ENCODE measurements at regions not wholly inside any gene's neighbourhood (a gene's known extent, or its start where the extent isn't known, plus 50 kb on each side); places are given as distances from the start of the nearest gene placed in this dataset.
"Not testable (repeated sequence)": the region's sequence is repeated elsewhere in the genome, so short reads cannot be mapped to it uniquely, and the experiment has no call there.

DNA sequence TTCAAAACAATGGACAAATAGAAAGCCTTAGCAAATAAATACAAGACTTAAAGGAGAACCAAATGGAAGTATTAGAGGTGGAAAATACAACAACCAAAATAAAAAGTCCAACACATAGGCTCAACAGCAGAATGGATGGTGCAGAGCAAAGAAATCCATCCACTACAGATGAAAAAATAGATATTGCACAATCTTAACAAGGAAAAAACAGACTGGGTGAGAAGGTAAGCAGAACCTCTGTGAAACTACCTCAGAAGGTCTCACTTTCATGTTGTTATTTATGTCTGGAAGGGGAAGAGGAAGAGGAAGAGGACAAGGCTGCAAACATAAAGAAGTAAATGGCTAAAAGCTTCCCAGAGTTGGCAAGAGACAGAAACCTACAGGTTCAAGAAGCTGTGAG lies 158.7 kb upstream of the NBPF11 start:
- DNase-seq (ENCODE audit: low read depth), result no peak
- no peak overlapping the region for H3K4me3 ChIP-seq (ENCODE audit: low read length)
- TF ChIP-seq, protein P1, sequence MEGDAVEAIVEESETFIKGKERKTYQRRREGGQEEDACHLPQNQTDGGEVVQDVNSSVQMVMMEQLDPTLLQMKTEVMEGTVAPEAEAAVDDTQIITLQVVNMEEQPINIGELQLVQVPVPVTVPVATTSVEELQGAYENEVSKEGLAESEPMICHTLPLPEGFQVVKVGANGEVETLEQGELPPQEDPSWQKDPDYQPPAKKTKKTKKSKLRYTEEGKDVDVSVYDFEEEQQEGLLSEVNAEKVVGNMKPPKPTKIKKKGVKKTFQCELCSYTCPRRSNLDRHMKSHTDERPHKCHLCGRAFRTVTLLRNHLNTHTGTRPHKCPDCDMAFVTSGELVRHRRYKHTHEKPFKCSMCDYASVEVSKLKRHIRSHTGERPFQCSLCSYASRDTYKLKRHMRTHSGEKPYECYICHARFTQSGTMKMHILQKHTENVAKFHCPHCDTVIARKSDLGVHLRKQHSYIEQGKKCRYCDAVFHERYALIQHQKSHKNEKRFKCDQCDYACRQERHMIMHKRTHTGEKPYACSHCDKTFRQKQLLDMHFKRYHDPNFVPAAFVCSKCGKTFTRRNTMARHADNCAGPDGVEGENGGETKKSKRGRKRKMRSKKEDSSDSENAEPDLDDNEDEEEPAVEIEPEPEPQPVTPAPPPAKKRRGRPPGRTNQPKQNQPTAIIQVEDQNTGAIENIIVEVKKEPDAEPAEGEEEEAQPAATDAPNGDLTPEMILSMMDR (conservative IDR thresholded peaks at IDR 0.05; ENCODE audit: low read length), result no peak

DNA sequence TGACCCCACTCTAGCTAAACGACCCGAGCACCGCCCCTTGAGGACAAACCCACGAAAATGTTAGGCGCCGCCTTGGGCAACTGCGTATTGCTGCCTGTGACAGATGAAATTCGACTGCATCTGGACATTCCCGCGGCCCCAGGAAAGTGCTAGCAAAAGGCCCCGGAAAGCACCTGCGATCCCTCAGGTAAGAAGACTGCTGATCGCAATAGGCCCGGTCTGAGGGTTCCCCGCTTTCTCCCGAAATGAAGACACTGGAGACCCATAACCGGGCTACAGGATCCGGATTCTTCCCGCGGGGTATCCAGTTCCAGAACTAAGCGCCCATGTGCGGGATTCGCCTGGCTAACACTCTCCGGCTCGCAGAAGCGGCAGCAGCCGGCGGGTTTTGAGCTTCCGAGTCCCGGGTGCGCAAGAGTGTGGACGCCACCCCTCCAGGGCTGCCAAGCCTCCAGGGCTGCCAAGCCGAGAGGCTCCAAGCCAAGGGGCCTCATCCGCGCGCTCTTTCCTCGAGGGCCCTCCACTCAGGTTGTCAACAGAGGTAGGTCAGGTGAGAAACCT lies 157.9 kb upstream of the NBPF11 start:
- no peak for DNase-seq (ENCODE audit: low read depth)
- TF ChIP-seq, protein P1 (conservative IDR thresholded peaks at IDR 0.05; ENCODE audit: low read length), result no peak
- no peak overlapping the region for H3K4me3 ChIP-seq (ENCODE audit: low read length)

DNA sequence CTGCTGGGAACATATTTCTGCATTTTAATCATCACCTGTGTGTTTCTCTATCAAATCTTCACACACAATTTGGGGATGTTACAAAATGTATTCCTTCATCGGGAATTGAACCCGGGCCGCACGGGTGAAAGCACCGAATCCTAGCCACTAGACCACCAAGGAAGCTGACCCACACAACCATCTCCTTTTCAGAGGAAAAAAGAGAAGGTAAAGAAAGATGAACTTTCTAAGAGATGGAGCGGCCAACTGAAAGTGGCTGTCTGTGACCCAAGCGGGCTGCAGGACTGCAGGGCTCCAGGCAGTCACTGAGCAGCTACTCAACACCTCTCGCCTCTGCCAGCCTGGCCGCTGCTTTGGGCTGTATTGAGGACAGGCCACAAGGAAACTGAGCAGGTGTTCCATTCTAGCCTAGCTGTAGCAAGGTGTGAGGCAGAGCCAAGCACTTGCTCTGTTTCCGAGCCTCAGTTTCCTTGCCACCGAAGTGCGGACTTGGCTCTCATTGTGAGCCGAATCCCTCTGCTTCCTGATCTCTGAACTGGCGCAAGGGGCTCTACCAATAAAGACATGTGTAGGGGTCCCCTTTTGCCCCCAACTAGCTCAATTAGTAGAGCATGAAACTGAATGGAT lies 156.9 kb upstream of the NBPF11 start:
- no peak for DNase-seq (ENCODE audit: low read depth)
- no peak overlapping the region for H3K4me3 ChIP-seq (ENCODE audit: low read length)
- TF ChIP-seq, protein P1 (conservative IDR thresholded peaks at IDR 0.05; ENCODE audit: low read length), result no peak

DNA sequence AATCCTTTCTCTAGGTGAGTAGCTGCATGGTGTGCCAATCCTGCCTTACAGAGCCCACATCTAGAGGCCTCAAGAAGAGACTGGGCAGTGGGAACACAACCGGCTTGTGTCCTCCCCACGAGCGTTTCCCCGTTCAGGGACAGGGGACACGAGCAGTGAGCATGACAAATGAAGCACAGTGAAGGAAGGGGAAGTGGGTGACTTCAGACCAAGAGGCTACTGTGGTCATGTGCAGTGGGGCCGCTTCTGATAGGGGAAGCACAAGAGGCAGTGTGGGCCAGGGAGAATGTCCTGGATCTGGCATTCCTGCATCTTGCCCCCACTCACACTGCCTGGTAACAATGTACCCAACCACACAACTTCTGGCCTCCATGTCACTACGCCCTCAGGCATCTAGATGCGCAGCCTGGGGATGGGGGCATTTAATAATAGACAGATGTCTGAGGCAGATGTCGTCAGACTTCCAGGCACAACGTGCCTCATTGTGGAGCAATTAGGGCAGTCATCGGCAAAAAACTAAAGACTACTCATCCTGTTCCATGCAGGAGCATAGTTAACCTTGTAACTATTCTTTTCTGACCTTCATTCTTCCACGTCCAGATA lies 155.6 kb upstream of the NBPF11 start:
- DNase-seq (ENCODE audit: low read depth), result no peak
- TF ChIP-seq, protein P1 (conservative IDR thresholded peaks at IDR 0.05; ENCODE audit: low read length), result no peak
- H3K4me3 ChIP-seq (ENCODE audit: low read length), result no peak overlapping the region

DNA sequence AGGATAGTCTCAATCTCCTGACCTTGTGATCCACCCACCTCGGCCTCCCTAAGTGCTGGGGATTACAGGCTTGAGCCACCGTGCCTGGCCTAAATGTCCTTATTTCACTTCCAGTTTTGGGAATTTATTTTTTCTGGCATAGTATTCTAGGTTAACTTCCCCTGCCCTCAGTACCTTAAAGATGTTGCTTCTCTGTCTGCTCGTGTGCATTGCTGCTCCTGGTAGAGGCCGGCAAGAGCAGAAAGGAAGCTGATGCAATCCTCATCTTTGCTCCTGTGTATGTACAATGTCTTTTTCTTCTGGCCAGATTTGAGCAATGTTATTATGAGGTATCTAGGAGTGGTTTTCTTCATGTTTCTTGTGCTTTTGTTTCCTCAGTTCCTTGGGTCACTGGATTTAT lies 152.9 kb upstream of the NBPF11 start:
- not testable (repeated sequence) for H3K4me3 ChIP-seq (ENCODE audit: low read length); DNase-seq (ENCODE audit: low read depth)

DNA sequence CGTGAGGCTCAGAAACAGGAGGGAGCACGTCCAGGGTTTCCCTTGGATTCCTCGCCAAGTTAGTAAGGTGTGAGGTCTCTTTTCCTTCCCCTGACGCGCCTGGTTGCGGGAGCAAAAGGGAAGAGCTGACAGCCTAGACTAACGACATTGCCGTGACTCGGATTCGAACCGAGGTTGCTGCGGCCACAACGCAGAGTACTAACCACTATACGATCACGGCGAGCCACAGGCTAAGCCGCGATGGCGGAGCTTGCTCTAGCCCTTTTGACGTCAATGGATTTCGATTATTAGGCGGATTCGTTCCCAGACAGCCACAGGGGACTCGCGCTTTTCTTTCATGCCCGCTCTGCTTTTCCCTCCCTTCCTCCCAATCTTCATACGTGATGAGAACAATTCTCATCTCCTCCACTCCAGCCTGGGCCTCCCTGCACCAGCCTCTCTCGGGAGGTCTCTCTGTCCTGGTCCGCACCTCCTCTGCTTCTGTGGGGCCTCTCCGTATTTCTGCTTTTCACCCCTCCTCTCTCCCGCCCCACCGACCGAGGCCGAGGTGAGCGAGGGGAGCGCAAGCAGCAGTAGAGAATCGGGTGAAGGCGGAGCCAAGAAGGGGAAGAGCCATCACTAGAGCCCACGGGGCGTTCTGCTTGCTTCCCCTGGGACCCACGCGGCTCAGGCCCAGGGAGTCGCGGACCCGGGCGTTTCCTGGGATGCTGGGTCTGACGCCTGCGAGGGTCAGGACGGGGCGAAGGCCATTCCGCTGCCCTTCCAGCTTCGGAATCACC lies 150.7 kb upstream of the NBPF11 start:
- H3K4me3 ChIP-seq (ENCODE audit: low read length), result peak overlapping the region; percentile 69
- not testable (repeated sequence) for DNase-seq (ENCODE audit: low read depth)

DNA sequence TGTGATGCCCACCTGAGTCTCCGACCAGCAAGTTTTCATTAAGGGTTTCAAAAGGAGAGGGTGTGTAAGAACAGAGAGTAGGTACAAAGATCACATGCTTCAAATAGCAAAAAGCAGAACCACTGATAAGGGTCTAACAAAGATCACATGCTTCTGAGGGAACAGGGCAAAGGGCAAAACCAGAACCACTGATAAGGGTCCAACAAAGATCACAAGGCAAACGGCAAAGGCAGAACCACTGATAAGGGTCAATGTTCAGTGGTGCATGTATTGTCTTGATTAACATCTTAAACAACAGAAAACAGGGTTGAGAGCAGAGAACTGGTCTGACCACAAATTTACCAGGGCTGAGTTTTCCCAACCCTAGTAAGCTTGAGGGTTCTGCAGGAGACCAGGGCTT lies 145.8 kb upstream of the NBPF11 start:
- DNase-seq (ENCODE audit: low read depth); H3K4me3 ChIP-seq (ENCODE audit: low read length): not testable (repeated sequence)

DNA sequence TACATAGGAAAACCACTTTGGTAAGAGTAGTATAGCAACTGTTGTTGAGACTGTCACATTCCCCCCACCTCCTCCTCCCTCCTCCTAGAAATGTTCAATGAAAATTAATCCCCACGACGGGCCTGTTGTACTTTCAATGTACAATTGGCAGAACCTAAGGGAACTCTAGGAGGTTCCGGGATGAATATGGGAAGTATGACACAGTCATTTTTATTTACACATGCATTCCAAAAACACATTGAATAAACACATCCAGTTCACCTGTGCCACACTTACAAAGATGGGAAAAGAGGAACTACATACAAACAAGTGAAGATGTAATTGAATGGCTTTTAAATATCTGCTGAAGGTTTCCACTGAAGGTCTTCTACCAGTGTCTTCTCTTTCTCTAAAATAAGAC lies 144.4 kb upstream of the NBPF11 start:
- DNase-seq (ENCODE audit: low read depth), result no peak
- TF ChIP-seq, protein P1 (conservative IDR thresholded peaks at IDR 0.05; ENCODE audit: low read length), result no peak
- no peak overlapping the region for H3K4me3 ChIP-seq (ENCODE audit: low read length)
